Fibroblast of the aortic adventitia (primary cell): ENCODE measurements at regions not wholly inside any gene's neighbourhood (a gene's known extent, or its start where the extent isn't known, plus 50 kb on each side); places are given as distances from the start of the nearest gene placed in this dataset.
"Not testable (repeated sequence)": the region's sequence is repeated elsewhere in the genome, so short reads cannot be mapped to it uniquely, and the experiment has no call there.

Experiments
- DNase-seq: peaks from one replicate; pipeline ENCODE4 v3.0.0-alpha.2; 2010; ENCODE audit warnings: low read depth
- H3K4me3 ChIP-seq: 2 replicates; pipeline ENCODE4 v1.5.1; 2011; ENCODE audit warnings: low read depth, mild to moderate bottlenecking, control low read depth, low read length, moderate library complexity
- CTCF ChIP-seq: IDR thresholded peaks from 2 replicates; pipeline ENCODE4 v1.5.1; 2011; ENCODE audit warnings: mild to moderate bottlenecking, low read length, control low read depth, inconsistent platforms; ENCODE audit not compliant: insufficient read depth

GRCh38 chr2:183964565-183964964 lies 633.8 kb upstream of the ZNF804A start:
- H3K4me3 ChIP-seq: no peak overlapping the region
- no peak for DNase-seq
- no peak for TF ChIP-seq CTCF

- no peak for TF ChIP-seq CTCF
- no peak overlapping the region for H3K4me3 ChIP-seq
- no peak for DNase-seq
Measured at GRCh38 chr2:183967756-183968155, 630.6 kb upstream of the ZNF804A start.

- DNase-seq, H3K4me3 ChIP-seq: not testable (repeated sequence)
Measured at GRCh38 chr2:183975676-183976075, 622.7 kb upstream of the ZNF804A start.

GRCh38 chr2:183984871-183985270 lies 613.5 kb upstream of the ZNF804A start:
- TF ChIP-seq CTCF: no peak
- DNase-seq: no peak
- H3K4me3 ChIP-seq: no peak overlapping the region

- no peak for DNase-seq
- no peak for TF ChIP-seq CTCF
- no peak overlapping the region for H3K4me3 ChIP-seq
Measured at GRCh38 chr2:183991968-183992367, 606.4 kb upstream of the ZNF804A start.

- no peak for TF ChIP-seq CTCF
- H3K4me3 ChIP-seq: no peak overlapping the region
- no peak for DNase-seq
Measured at GRCh38 chr2:183993052-183993451, 605.3 kb upstream of the ZNF804A start.

GRCh38 chr2:183995632-183996031 lies 602.7 kb upstream of the ZNF804A start:
- no peak for DNase-seq
- no peak for TF ChIP-seq CTCF
- H3K4me3 ChIP-seq: no peak overlapping the region
